ENCODE measurements at regions not wholly inside any gene's neighbourhood (a gene's known extent, or its start where the extent isn't known, plus 50 kb on each side); places are given as distances from the start of the nearest gene placed in this dataset.

GRCh38 chr12:13764748-13765147 is 216.7 kb downstream of the GRIN2B start:
- DNase-seq (ENCODE audit: low read depth), result no peak

GRCh38 chr12:13749389-13749788 is 232.0 kb downstream of the GRIN2B start:
- DNase-seq (ENCODE audit: low read depth), result no peak

- DNase-seq (ENCODE audit: low read depth), result no peak
Measured at GRCh38 chr12:13745111-13745860, 236.1 kb downstream of the GRIN2B start.

- DNase-seq (ENCODE audit: low read depth), result no peak
Measured at GRCh38 chr12:13744561-13744960, 236.8 kb downstream of the GRIN2B start.

GRCh38 chr12:13740149-13740545 is 241.3 kb downstream of the GRIN2B start:
- DNase-seq (ENCODE audit: low read depth), result no peak

GRCh38 chr12:13735734-13736133 is 245.7 kb downstream of the GRIN2B start:
- no peak for DNase-seq (ENCODE audit: low read depth)

- DNase-seq (ENCODE audit: low read depth), result no peak
Measured at GRCh38 chr12:13734584-13735152, 246.7 kb downstream of the GRIN2B start.

- DNase-seq (ENCODE audit: low read depth), result no peak
Measured at GRCh38 chr12:13727707-13728195, 253.7 kb downstream of the GRIN2B start.

- no peak for DNase-seq (ENCODE audit: low read depth)
Measured at GRCh38 chr12:13725049-13725448, 256.4 kb downstream of the GRIN2B start.

- DNase-seq (ENCODE audit: low read depth), result no peak
Measured at GRCh38 chr12:13724136-13724535, 257.3 kb downstream of the GRIN2B start.

GRCh38 chr12:13719986-13720385 is 261.4 kb downstream of the GRIN2B start:
- no peak for DNase-seq (ENCODE audit: low read depth)

GRCh38 chr12:13718271-13718670 is 263.1 kb downstream of the GRIN2B start:
- DNase-seq (ENCODE audit: low read depth), result no peak

- DNase-seq (ENCODE audit: low read depth), result no peak
Measured at GRCh38 chr12:13716119-13716518, 265.3 kb downstream of the GRIN2B start.

- no peak for DNase-seq (ENCODE audit: low read depth)
Measured at GRCh38 chr12:13713556-13714410, 267.6 kb downstream of the GRIN2B start.

GRCh38 chr12:13707829-13708228 is 273.6 kb downstream of the GRIN2B start:
- DNase-seq (ENCODE audit: low read depth), result no peak

GRCh38 chr12:13702381-13702780 is 279.0 kb downstream of the GRIN2B start:
- DNase-seq (ENCODE audit: low read depth), result no peak

GRCh38 chr12:13701502-13701901 is 279.9 kb downstream of the GRIN2B start:
- no peak for DNase-seq (ENCODE audit: low read depth)

- DNase-seq (ENCODE audit: low read depth), result no peak
Measured at GRCh38 chr12:13697973-13698372, 283.4 kb downstream of the GRIN2B start.

- no peak for DNase-seq (ENCODE audit: low read depth)
Measured at GRCh38 chr12:13695781-13696180, 285.6 kb downstream of the GRIN2B start.

GRCh38 chr12:13692332-13692731 is 289.1 kb downstream of the GRIN2B start:
- no peak for DNase-seq (ENCODE audit: low read depth)

- DNase-seq (ENCODE audit: low read depth), result no peak
Measured at GRCh38 chr12:13691598-13691997, 289.8 kb downstream of the GRIN2B start.

GRCh38 chr12:13687633-13688032 is 293.8 kb downstream of the GRIN2B start:
- DNase-seq (ENCODE audit: low read depth), result no peak

GRCh38 chr12:13686260-13686659 is 295.1 kb downstream of the GRIN2B start:
- DNase-seq (ENCODE audit: low read depth), result no peak
